Esophagus squamous epithelium (tissue), 4 donors: ENCODE measurements at regions not wholly inside any gene's neighbourhood (a gene's known extent, or its start where the extent isn't known, plus 50 kb on each side); places are given as distances from the start of the nearest gene placed in this dataset.

ENCODE experiments used
- POLR2A ChIP-seq, 4 donors: fragments of 450-650 bp; IDR thresholded peaks; one replicate each; pipeline ENCODE4 v1.6.1; 2017; ENCODE audit warnings: antibody characterized with exemption in 4 of 4, mild to moderate bottlenecking in 4 of 4, moderate library complexity in 3 of 4
- TF ChIP-seq, protein P1 (sequence below), 6 experiments: fragments of 450-650 bp in 4 of 6; fragments of 200-600 bp in 2 of 6; sonication (generic) in 2 of 6; IDR thresholded peaks; one replicate each; pipeline ENCODE4 v1.5.1; 2016 to 2019; ENCODE audit warnings: antibody characterized with exemption in 6 of 6, mild to moderate bottlenecking in 4 of 6, moderate library complexity in 4 of 6

GRCh38 chr5:6261256-6261655 lies 117.1 kb downstream of the MED10 start:
- TF ChIP-seq, protein P1, sequence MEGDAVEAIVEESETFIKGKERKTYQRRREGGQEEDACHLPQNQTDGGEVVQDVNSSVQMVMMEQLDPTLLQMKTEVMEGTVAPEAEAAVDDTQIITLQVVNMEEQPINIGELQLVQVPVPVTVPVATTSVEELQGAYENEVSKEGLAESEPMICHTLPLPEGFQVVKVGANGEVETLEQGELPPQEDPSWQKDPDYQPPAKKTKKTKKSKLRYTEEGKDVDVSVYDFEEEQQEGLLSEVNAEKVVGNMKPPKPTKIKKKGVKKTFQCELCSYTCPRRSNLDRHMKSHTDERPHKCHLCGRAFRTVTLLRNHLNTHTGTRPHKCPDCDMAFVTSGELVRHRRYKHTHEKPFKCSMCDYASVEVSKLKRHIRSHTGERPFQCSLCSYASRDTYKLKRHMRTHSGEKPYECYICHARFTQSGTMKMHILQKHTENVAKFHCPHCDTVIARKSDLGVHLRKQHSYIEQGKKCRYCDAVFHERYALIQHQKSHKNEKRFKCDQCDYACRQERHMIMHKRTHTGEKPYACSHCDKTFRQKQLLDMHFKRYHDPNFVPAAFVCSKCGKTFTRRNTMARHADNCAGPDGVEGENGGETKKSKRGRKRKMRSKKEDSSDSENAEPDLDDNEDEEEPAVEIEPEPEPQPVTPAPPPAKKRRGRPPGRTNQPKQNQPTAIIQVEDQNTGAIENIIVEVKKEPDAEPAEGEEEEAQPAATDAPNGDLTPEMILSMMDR (IDR thresholded peaks at IDR 0.05): no peak
- TF ChIP-seq POLR2A (IDR thresholded peaks at IDR 0.05): no peak
